ENCODE measurements at regions not wholly inside any gene's neighbourhood (a gene's known extent, or its start where the extent isn't known, plus 50 kb on each side); places are given as distances from the start of the nearest gene placed in this dataset.

DNA sequence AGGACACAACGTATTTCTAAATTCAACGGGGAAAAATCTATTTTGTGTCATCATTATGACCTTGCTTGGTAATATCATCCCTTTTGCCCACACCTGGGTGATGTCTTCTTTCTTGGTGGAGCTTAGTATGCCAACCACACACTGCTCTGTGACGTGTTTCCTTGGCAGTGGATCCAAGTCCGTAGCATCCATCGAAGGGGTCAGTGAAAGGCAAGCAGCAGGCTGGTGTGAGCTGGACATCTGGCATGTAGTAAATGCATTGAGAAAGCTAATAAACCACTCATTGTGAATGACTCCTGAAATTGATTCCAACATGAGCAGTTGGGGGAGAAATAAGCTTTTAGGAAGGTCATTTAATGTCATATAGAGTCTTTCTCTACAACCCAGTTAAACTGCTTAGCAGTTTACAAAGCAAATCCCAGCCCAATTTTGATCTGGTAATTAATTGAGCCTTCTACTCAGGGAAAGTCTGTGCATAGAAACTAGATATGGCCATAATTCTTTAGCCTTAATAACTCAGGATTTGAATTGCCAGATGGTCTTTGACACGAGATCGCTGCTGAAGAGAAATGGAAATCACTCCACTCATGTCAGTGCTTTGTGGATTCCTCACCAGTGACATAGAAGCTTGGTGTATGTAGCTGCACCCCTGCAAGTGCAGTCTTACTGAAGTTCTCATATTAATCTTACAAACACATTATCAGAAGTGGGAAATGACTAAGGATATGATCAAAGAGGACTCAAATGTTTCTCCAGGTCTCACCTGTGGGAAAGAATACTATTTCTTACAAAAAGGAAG is 494.8 kb downstream of the CMPK2 start:
- H3K4me2 ChIP-seq (ENCODE audit: insufficient read depth, low read length), result no peak overlapping the region
- H4K20me1 ChIP-seq (ENCODE audit: insufficient read depth, low read length), result no peaks in the 10 kb centered on the region
- no peaks in the 10 kb centered on the region for H3K79me2 ChIP-seq (ENCODE audit: insufficient read depth, low read length)
- H3K27ac ChIP-seq (ENCODE audit: low read length), result no peak overlapping the region
- no peak for TF ChIP-seq EZH2 (IDR thresholded peaks at IDR 0.05; ENCODE audit: borderline replicate concordance, low read depth, low read length, severe bottlenecking)
- TF ChIP-seq, protein P1, sequence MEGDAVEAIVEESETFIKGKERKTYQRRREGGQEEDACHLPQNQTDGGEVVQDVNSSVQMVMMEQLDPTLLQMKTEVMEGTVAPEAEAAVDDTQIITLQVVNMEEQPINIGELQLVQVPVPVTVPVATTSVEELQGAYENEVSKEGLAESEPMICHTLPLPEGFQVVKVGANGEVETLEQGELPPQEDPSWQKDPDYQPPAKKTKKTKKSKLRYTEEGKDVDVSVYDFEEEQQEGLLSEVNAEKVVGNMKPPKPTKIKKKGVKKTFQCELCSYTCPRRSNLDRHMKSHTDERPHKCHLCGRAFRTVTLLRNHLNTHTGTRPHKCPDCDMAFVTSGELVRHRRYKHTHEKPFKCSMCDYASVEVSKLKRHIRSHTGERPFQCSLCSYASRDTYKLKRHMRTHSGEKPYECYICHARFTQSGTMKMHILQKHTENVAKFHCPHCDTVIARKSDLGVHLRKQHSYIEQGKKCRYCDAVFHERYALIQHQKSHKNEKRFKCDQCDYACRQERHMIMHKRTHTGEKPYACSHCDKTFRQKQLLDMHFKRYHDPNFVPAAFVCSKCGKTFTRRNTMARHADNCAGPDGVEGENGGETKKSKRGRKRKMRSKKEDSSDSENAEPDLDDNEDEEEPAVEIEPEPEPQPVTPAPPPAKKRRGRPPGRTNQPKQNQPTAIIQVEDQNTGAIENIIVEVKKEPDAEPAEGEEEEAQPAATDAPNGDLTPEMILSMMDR (IDR thresholded peaks at IDR 0.05; ENCODE audit: borderline replicate concordance, extremely low read depth, low read length, poor library complexity, severe bottlenecking), result no peak
- H3K4me1 ChIP-seq (ENCODE audit: insufficient read depth, low read length), result no peaks in the 10 kb centered on the region
- no peak for DNase-seq
- H3K9me3 ChIP-seq (ENCODE audit: insufficient read depth, low read length, severe bottlenecking), result no peaks in the 10 kb centered on the region
- H2AFZ ChIP-seq (ENCODE audit: low read depth, low read length), result no peak overlapping the region
- no peaks in the 10 kb centered on the region for H3K27me3 ChIP-seq (ENCODE audit: insufficient read depth, low read length, poor library complexity)
- H3K36me3 ChIP-seq (ENCODE audit: insufficient read depth, low read length), result no peaks in the 10 kb centered on the region
- no peak for ATAC-seq (ENCODE audit: insufficient read depth, low read depth)
- H3K9ac ChIP-seq (ENCODE audit: low read depth, low read length), result no peak overlapping the region
- no peak overlapping the region for H3K4me3 ChIP-seq (ENCODE audit: low read depth in 1 of 2, low read length in 2 of 2)

DNA sequence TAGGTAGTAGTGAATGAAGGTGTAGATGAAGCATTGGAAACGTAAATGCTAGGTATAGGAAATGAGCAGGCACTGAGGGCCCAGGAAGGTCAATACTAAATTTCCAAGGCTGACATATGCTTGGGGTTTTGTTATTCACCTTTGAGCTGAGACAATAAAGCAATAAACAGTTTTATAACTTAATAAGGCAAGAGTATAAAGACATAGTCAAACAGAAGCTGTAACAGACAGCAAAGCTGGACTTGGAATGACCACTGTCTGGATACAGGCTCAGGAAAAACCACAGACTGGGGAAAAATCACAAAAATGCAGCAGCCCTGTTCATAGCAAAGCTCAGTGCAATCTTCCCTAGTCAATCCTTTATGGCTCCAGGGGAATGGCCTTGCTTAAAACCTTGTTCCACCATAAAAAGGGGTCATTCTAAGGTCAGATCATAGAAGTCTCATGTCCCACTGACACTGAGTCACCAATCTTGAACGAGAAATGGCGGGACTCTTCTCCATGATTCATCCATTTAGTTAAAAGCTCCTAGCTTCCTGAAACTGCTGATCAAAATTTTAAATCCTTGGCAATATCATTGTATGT is 493.3 kb downstream of the CMPK2 start:
- H3K4me1 ChIP-seq (ENCODE audit: insufficient read depth, low read length), result no peaks in the 10 kb centered on the region
- H4K20me1 ChIP-seq (ENCODE audit: insufficient read depth, low read length), result no peaks in the 10 kb centered on the region
- H3K27ac ChIP-seq (ENCODE audit: low read length), result no peak overlapping the region
- H3K9me3 ChIP-seq (ENCODE audit: insufficient read depth, low read length, severe bottlenecking), result no peaks in the 10 kb centered on the region
- H3K36me3 ChIP-seq (ENCODE audit: insufficient read depth, low read length), result no peaks in the 10 kb centered on the region
- no peak overlapping the region for H3K4me2 ChIP-seq (ENCODE audit: insufficient read depth, low read length)
- no peak for TF ChIP-seq EZH2 (IDR thresholded peaks at IDR 0.05; ENCODE audit: borderline replicate concordance, low read depth, low read length, severe bottlenecking)
- TF ChIP-seq, protein P1 (IDR thresholded peaks at IDR 0.05; ENCODE audit: borderline replicate concordance, extremely low read depth, low read length, poor library complexity, severe bottlenecking), result no peak
- DNase-seq, result no peak
- H3K9ac ChIP-seq (ENCODE audit: low read depth, low read length), result no peak overlapping the region
- no peak for ATAC-seq (ENCODE audit: insufficient read depth, low read depth)
- no peaks in the 10 kb centered on the region for H3K79me2 ChIP-seq (ENCODE audit: insufficient read depth, low read length)
- H3K27me3 ChIP-seq (ENCODE audit: insufficient read depth, low read length, poor library complexity), result no peaks in the 10 kb centered on the region
- no peak overlapping the region for H2AFZ ChIP-seq (ENCODE audit: low read depth, low read length)
- H3K4me3 ChIP-seq (ENCODE audit: low read depth in 1 of 2, low read length in 2 of 2), result no peak overlapping the region

DNA sequence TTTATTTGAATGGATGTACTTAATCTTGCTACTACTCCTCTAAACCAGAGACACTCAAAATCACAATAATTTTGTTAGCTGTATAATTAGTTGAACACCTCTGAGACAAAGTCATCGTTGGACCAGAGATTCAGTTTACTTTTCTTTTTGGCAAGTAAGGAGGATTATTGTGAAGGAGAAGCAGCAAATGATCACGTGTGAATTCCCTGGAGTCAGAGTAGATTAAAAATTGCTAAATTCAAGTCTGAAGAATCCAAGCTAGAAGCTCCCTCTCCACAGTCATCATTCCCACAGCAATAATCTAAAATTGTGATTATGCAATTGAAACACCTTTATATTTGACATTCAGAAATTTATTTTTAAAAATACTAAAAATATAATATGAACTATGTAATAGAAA is 484.4 kb downstream of the CMPK2 start:
- no peaks in the 10 kb centered on the region for H3K79me2 ChIP-seq (ENCODE audit: insufficient read depth, low read length)
- H3K9me3 ChIP-seq (ENCODE audit: insufficient read depth, low read length, severe bottlenecking), result no peaks in the 10 kb centered on the region
- no peak overlapping the region for H3K9ac ChIP-seq (ENCODE audit: low read depth, low read length)
- DNase-seq (no peak), ATAC-seq (ENCODE audit: insufficient read depth, low read depth) (no peak)
- H3K36me3 ChIP-seq (ENCODE audit: insufficient read depth, low read length), result no peaks in the 10 kb centered on the region
- no peaks in the 10 kb centered on the region for H3K4me1 ChIP-seq (ENCODE audit: insufficient read depth, low read length)
- no peak overlapping the region for H3K4me3 ChIP-seq (ENCODE audit: low read depth in 1 of 2, low read length in 2 of 2)
- TF ChIP-seq, protein P1 (IDR thresholded peaks at IDR 0.05; ENCODE audit: borderline replicate concordance, extremely low read depth, low read length, poor library complexity, severe bottlenecking), result no peak
- TF ChIP-seq EZH2 (IDR thresholded peaks at IDR 0.05; ENCODE audit: borderline replicate concordance, low read depth, low read length, severe bottlenecking), result no peak
- H2AFZ ChIP-seq (ENCODE audit: low read depth, low read length), result no peak overlapping the region
- no peak overlapping the region for H3K4me2 ChIP-seq (ENCODE audit: insufficient read depth, low read length)
- no peaks in the 10 kb centered on the region for H3K27me3 ChIP-seq (ENCODE audit: insufficient read depth, low read length, poor library complexity)
- H3K27ac ChIP-seq (ENCODE audit: low read length), result no peak overlapping the region
- H4K20me1 ChIP-seq (ENCODE audit: insufficient read depth, low read length), result no peaks in the 10 kb centered on the region
